OCI-LY1 (cell line): ENCODE measurements at regions not wholly inside any gene's neighbourhood (a gene's known extent, or its start where the extent isn't known, plus 50 kb on each side); places are given as distances from the start of the nearest gene placed in this dataset.
"Not testable (repeated sequence)": the region's sequence is repeated elsewhere in the genome, so short reads cannot be mapped to it uniquely, and the experiment has no call there.

Experiments
- CTCF ChIP-seq: fragments of 200-600 bp; sonication (generic), shearing (Covaris generic); IDR thresholded peaks from 2 replicates; pipeline ENCODE4 v1.5.1; 2017; ENCODE audit warnings: mild to moderate bottlenecking, antibody characterized with exemption, low read length, moderate library complexity, mixed read lengths
- EZH2 ChIP-seq: fragments of 200-600 bp; sonication (generic), shearing (Covaris generic); IDR thresholded peaks from 2 replicates; pipeline ENCODE4 v1.8.0; 2017; ENCODE audit warnings: borderline replicate concordance, mixed run types, mild to moderate bottlenecking, antibody characterized with exemption, low read length, moderate library complexity, mixed read lengths

- TF ChIP-seq CTCF, EZH2: not testable (repeated sequence)
Measured at GRCh38 chr14:105587034-105587433, 60.7 kb downstream of the TMEM121 start.
